ENCODE measurements at regions not wholly inside any gene's neighbourhood (a gene's known extent, or its start where the extent isn't known, plus 50 kb on each side); places are given as distances from the start of the nearest gene placed in this dataset.

DNA sequence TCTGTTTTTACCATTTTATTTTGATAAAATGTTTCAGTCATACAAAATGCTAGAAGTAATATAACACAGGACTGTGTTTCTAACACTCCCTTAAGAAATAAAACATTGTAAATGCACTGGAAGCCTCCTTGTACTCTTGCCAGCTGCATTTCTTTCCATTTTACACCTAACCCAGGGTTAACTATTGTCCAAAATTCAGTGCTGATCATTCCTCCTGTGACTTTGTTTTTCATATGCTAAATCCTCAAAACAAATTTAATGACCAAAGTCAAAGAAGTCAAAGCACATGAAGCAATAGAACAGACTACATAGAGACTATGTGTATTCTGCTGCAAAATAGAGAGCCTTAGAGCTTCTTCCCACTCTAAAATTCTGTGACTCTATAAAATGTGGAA, 420.3 kb upstream of the PRICKLE1 start:
- SMC1A ChIA-PET (ENCODE audit: uncharacterized antibody, unreplicated experiment): no interaction called here
- BruUV-seq (replicated peaks): no TSS peak

More for the DNA sequence above, 420.3 kb upstream of the PRICKLE1 start:
- Histone ChIP-seq H3K4me1 (ENCODE audit: control insufficient read depth, insufficient read depth, low read length) (no peaks in the 10 kb centered on the region), H3K9ac (ENCODE audit: control insufficient read depth, insufficient read depth, low read length) (no peak overlapping the region), H3K27me3 (replicated peaks in 1 of 2; ENCODE audit: control insufficient read depth in 2 of 2, insufficient read depth in 2 of 2, low read length in 1 of 2) (no peaks in the 10 kb centered on the region), H3K9me3 (replicated peaks; ENCODE audit: control insufficient read depth, insufficient read depth, low read length) (no peaks in the 10 kb centered on the region), H3K4me3 (no peak overlapping the region), H3K27ac (ENCODE audit: control insufficient read depth, insufficient read depth) (no peak overlapping the region), H2AFZ (ENCODE audit: control insufficient read depth, low read depth, low read length) (no peak overlapping the region), H3K36me3 (ENCODE audit: control insufficient read depth in 2 of 2, insufficient read depth in 2 of 2, low read length in 1 of 2) (no peaks in the 10 kb centered on the region), H3K79me2 (ENCODE audit: control insufficient read depth, insufficient read depth, low read length) (no peaks in the 10 kb centered on the region), H4K20me1 (ENCODE audit: control insufficient read depth, insufficient read depth) (no peaks in the 10 kb centered on the region), H3K4me2 (ENCODE audit: control insufficient read depth, insufficient read depth) (no peak overlapping the region)
- CTCF ChIA-PET: no interaction called here
- DNase-seq (ENCODE audit: low read depth, low spot score) (no peak), ATAC-seq (no peak), FAIRE-seq (no peak)
- intact Hi-C loops (cut with micrococcal nuclease; ENCODE audit: unreplicated experiment): no loop called here
- in situ Hi-C loops (cut with MboI): no loop called here
- POLR2A ChIA-PET: no interaction called here
- TF ChIP-seq EED (IDR thresholded peaks at IDR 0.05; ENCODE audit: low read depth) (no peak), CREB1 (IDR thresholded peaks at IDR 0.05; ENCODE audit: low read depth) (no peak), NR2C2 (IDR thresholded peaks at IDR 0.05; ENCODE audit: borderline replicate concordance, control insufficient read depth, insufficient read length, low read depth) (no peak), ZZZ3 (IDR thresholded peaks at IDR 0.05; ENCODE audit: control insufficient read depth, insufficient read length, low read depth) (no peak), NRF1 (conservative IDR thresholded peaks at IDR 0.05; ENCODE audit: low read depth, low read length) (no peak), IKZF1 (conservative IDR thresholded peaks at IDR 0.05) (no peak), ATF3 (IDR thresholded peaks at IDR 0.05; ENCODE audit: borderline replicate concordance, extremely low read depth, low read depth, low read length) (no peak), SP1 (IDR thresholded peaks at IDR 0.05; ENCODE audit: low read depth, low read length) (no peak), BACH1 (IDR thresholded peaks at IDR 0.05; ENCODE audit: borderline replicate concordance) (no peak), NFYA (IDR thresholded peaks at IDR 0.05; ENCODE audit: borderline replicate concordance, low read depth, low read length) (no peak), CHD4 (IDR thresholded peaks at IDR 0.05) (no peak), ELK1 (IDR thresholded peaks at IDR 0.05; ENCODE audit: low read depth, low read length) (no peak), FOXK2 (IDR thresholded peaks at IDR 0.05) (no peak)
- RAD21 ChIA-PET (ENCODE audit: unreplicated experiment): no interaction called here

Data from GM12878 (cell line).